ENCODE measurements at regions not wholly inside any gene's neighbourhood (a gene's known extent, or its start where the extent isn't known, plus 50 kb on each side); places are given as distances from the start of the nearest gene placed in this dataset.
A peak's percentile ranks its signal among the peaks of the same experiment; 100 is the strongest.

DNA sequence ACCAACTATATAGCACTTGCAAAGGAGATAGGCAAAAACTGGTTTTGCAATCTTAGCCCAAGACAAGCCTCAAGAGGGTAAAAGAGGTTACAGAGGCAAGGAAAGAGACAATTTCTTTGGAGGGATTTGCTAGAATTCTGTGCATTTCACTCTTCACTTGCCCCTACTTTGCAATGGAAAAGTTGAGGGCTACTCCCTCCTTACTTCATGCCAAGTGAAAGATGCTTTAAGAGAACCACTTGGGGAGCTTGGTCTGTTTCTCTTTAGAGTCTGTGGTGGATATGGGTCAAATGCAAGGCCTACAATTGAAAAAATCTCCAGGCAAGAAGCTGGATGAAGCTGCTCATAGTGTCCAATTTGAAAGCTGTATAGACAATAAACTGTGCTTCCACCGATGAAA is 167.7 kb upstream of the DIO2 start:
- no peak for DNase-seq (ENCODE audit: low spot score)

DNA sequence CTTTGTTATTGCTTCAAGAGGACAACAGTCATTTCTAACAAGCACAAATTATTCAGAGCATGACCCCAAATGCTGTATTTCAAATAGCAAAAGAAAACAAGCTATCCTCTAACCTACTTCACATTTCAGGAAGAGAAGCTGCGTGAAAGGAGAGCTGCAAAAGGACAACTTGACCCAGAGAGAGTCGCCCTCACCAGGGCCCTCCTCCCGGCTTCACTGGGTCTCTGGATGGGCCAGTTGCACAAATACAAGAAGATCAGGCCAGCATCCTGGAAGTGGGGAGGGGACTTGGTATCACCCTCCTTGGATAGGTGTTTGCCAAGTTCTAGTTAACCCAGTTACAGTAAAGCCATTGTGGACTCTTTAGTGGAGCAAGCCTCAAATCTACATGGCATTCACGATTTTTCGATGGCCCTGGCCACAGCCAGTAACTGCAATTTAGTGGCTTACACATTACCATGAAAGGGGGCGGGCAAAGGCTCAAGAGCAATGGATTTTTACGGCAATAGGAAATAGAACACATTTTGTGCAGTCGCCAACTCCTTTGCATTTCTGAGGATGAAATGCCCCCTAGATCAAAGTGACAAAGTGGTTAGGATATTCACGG is 166.9 kb upstream of the DIO2 start:
- DNase-seq (ENCODE audit: low spot score): no peak

DNA sequence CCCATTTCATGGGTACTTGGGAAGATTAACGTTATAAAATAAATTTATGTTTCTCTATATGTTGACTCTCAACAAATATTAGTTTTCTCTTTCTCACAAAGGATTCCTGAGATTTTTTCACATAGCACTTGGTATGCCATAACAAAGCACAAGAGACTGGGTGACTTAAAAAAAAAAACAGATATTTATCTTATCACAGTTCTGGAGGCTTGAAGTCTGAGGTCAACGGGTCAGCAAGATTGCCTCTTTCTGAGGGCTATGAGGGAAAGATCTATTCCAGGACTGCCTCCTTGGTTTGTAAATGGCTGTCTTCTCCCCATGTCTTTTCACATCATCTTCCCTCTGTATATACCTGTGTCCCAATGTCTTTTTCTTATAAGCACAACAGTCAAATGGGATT is 153.5 kb upstream of the DIO2 start:
- no peak for DNase-seq (ENCODE audit: low spot score)

DNA sequence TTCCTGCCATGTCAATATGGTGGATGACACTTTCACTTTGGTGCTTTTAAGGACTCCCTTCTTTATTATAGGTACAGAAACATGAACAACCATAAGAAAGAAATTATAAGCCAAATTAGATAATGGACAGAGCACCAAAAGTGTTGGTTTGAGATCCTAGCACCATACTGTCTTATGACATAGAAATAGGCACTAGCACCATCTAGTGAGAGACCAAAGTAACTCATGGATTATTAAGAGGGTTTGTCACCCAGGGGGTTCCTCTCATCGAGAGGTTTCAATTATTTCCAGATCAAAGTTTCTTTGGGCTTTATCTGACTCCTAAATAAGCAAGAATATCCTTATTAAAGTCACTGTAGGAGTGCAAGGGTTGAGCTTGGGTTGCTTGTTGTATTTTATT is 153.0 kb upstream of the DIO2 start:
- peak; percentile 7 for DNase-seq (ENCODE audit: low spot score)

DNA sequence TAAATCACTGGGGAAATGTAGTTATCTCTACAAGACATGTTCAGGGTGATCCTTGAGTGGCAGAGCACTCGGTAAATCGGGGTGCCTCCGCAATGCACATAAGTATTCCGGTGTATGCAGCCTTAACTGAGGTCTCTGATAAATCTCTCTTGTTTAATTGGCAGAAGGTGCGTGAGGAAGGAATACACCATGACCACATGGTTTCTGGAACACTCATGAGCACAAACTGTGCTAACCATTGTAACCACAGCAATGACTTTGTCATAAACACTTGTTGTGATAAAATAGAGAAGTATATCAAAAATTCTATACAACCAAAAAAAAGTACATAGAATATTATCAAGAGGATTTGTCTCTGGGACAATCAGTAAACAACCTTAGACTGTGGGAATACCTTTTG is 146.8 kb upstream of the DIO2 start:
- DNase-seq (ENCODE audit: low spot score): no peak

DNA sequence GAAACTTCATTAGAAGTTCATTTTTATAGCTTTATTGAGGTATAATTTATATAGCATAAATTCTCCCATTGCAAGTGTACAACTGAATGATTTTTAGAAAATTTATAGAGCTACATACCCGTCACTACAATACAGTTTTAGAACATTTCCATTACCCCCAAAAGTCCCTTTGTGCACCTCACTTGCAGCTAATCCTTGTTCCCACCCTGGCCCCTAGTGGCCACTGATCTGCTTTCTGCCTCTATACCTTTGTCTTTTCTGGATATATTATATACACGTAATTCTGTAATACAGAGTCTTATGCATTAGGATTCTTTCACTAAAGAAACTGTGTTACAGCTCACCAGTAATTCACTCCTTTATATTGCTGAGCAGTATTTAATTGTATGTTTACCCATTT is 145.1 kb upstream of the DIO2 start:
- DNase-seq (ENCODE audit: low spot score): peak; percentile 15

DNA sequence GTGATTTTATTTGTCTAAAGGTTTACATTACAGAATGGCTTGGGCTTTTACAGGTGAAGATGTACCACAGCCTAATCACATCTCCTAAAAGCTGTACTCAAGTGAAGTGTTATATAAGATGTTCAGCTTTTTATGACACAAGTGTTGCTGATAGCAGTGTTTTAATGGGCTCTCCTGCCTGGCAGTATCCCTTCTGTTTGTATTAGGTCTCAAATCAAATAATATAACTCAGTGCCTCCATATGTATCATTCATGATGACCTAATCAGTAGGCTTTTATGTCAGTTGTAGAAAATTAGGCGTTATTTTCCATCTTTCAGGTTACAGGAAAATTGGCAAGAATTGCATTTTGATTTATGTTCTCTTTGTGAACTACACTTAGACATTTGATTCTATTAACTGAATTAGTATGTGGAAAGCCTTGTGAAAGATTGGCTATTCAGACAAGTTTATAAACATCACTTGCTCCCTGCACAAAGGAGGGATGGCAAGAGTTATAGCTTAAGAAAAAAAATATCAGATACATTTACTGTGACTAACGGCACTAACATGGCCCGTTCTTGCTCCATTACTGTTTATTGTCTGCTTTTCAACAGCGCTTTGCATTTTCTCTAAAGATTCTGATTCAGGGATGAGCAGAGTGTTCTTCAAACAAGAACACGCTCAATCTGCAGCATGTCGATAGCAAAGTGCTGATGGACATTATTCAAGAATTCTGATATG is 143.7 kb upstream of the DIO2 start:
- no peak for DNase-seq (ENCODE audit: low spot score)

DNA sequence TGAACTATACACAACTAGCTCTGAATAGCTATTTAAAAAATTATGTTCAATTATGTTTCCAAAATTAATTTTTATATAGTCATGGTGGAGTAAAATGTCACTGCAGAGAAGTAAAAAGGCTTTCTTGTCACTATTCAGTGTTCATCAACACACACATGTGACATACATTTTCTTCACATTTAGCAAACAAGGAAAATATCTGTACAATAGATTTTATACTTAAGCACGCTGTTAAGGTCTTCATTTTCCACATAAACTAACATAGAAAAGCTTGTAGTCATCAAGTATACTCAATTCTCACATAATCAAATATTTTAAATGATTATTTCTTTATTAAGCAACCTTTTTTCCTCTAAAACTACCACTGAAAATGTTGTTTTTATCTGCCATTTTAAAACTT is 141.2 kb upstream of the DIO2 start:
- DNase-seq (ENCODE audit: low spot score): no peak

DNA sequence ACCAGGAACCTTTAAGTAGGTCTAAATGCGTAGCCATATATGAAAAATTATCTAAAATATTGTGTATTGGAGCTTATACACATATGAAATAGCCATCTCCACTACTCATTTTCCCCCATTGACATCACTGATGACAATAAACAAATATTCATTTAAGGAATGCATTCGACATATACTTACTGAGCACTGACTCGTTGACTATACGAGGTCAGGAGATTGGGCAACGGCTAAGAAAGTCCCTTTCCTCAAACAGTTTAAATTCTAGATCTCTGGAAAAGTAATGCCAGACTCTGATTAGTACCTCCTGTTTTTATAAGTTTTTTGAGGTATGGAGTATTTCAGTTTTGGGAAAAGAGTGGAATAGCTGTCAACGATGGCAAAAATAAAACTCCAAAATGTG is 139.4 kb upstream of the DIO2 start:
- no peak for DNase-seq (ENCODE audit: low spot score)

DNA sequence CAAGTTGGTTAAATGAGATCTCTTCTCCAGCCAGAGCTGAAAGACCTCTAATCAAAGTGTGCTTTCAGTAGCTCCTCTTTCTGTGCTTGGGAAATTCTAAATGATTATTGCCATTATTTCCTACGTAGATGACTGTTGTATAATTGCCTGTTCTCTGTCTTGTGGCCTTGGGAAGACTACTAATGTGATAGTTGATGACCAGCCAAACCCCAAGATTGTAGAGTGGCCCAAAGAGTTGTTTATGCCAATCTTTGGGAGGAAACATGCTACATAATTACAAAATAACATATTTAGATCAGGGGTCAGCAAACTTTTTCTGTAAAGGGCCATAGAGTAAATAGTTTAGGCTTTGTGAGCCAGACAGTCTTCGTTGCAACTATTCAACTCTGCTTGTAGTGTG is 135.1 kb upstream of the DIO2 start:
- DNase-seq (ENCODE audit: low spot score): no peak

DNA sequence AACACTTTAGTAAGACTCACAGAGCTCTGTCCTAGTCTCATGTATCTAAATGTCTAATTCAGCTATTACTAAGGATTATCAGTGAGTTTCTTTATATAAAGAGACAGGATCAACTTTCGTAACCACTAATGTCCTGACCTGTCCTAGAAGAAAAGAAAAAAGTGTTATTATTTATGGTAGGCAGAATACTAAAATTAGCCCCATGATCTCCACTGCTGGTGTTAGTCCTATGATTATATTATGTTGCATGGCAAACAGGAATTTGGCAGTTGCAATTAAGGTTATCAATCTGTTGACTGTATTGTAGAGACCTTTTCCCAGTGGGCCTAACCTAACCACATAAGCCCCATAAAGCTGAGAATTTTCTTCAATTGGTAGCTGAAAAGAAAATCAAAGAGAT is 132.9 kb upstream of the DIO2 start:
- no peak for DNase-seq (ENCODE audit: low spot score)

DNA sequence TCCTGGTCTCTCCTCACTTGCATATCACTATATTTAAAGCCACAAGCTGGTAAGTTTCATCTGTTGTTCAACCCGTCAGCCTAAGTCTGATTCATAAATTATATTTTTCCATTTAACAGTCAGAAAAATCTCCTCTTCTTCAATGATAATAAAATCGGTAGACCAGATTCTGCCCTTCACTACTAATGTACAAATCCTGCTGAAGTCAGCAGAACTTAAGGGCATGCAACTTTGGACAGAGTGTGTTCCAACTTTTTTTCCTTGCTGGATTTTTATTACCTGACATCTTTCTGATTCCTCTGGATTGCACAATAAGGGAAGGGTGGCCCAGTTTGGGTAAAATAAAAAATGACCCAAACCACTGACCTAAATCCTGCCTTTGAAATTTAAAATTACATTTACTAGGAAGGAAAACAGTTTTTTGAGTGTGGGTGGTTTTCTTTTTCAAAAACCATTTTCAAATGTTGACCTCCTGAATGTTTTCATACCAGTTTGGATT is 125.4 kb upstream of the DIO2 start:
- DNase-seq (ENCODE audit: low spot score): no peak

DNA sequence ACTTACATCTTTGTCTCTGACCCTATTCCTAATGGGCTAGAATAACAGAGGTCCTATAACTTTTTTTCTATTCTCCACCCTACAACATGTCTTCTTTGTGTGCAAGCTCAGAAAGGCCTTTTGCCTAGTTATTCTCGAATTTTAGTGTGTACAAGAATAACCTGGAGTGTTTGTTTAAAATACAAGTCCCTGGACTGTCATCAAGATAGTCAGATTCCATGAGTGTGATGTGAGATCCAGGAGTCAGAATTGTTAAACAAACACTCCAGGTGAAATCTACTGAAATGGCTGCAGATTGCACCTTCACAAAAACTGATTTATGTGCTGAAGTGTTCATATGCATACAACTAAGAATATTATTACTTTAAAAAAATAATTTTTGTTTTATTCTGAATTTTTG is 114.4 kb upstream of the DIO2 start:
- DNase-seq (ENCODE audit: low spot score): no peak

DNA sequence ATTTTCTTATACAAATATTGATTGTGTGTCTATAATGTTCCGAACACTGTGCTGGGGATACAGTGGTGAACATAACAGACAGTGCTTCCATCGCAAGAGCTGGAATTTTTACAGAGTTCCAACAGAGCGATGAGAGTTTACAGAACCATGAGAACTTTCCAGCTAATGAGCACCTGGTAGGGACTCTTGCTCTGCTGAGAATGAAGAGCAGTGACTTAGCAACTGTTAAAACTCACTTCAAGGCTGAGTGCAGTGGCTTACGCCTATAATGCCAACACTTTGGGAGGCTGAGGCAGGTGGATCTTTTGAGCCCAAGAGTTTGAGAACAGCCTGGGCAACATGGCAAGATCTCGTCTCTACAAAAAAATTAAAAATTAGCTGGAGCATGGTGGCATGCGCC is 113.8 kb upstream of the DIO2 start:
- DNase-seq (ENCODE audit: low spot score): no peak

DNA sequence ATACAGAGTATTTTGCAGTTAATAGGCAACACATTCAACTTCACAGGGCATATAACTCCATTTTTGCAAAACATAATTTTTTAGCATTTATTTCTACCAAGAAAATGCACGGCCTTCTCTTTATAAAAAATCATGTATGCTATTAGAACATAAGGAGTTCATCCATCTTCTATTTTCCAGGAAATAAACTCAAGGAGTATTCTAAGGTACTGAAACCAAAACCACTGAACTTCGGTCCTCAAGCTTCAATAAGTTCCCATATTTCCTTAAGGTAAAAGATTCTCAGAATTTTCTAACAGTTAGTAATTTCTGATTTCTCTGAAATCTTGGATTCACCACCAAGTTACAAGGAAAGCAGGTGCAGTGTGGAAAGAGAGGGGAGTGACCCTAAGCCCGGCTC is 113.3 kb upstream of the DIO2 start:
- DNase-seq (ENCODE audit: low spot score): no peak

DNA sequence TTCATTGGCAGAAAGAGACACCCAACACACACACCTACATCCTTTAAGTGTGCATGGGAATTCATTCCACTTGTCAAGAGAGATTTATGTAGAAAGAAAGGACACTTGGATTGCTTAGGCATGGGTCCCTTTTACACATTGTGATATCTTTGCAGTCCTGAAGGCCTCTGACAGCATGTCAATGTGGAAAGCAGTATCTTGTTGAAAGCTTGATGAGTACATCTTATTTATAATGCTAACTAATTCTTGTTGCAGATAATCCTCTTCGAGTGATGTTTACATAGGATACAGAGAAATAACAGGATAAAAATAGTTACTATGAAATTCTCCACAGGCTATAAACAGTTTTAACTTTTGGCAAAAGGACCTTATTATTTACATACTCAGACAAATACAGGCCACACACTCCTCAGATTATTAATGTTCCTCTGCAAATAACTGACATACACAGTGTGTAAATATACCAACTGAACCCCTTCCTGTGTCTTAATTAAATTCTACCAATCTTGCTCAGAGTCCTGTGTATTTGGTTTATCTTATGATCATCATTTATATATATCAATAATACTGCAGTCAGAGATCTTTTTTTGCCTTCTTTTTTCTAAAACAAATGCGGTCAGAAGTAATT is 111.8 kb upstream of the DIO2 start:
- no peak for DNase-seq (ENCODE audit: low spot score)

DNA sequence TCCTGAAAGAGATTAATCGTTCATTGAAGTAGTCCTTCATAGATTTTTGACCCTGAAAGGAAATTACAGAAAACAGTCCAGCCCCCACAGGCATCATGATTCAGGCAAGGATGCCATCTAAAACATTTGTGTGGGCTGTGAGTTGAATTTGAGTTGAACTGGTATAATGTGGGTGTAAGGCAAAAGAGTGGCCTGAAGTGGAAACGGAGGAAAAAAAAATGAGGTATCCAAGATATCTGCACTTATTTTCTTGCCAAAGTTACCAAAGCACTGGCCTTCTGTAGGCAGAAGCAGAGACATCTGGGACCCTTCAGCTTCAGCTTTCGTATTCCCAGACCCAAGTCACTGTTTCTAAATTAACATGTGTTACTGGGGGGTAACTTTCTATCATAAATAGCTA is 105.1 kb upstream of the DIO2 start:
- DNase-seq (ENCODE audit: low spot score): no peak

DNA sequence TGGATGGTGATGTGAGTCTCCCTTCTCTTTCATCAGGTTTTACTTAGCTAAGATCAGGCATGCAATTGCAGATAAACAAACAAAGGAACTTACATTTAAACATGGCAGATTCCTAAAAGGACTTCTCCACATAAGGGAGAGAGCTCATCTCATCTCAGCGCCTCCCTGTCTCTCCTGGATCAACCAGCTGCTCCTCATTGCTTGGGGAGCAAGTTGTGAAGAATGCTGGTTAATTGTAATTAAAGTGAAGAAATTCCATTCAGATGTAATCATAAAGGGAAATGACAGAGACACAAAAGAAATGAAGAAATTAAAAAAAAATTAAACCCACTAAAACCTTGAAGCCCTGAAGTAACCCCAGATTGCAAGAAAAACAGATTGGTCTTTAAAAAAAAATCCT is 104.4 kb upstream of the DIO2 start:
- no peak for DNase-seq (ENCODE audit: low spot score)

DNA sequence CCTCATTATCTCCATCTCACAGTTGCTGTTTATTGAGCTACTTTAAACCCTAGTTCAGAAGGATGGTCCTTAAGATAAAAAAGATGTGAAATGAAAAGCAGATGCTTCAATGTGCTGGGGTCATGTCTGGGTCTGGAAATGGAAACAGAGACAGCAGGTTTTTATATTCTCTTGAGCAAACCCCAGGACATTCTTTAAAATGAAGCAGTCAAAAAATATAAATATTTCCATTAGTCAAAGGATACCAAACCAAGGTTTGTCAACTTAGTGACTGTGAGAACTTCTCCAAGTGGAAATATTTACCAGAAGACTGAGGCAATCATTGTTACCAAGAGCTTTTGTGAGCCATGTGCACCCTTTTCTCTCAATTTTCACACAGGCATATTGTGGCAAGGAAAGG is 102.5 kb upstream of the DIO2 start:
- no peak for DNase-seq (ENCODE audit: low spot score)

DNA sequence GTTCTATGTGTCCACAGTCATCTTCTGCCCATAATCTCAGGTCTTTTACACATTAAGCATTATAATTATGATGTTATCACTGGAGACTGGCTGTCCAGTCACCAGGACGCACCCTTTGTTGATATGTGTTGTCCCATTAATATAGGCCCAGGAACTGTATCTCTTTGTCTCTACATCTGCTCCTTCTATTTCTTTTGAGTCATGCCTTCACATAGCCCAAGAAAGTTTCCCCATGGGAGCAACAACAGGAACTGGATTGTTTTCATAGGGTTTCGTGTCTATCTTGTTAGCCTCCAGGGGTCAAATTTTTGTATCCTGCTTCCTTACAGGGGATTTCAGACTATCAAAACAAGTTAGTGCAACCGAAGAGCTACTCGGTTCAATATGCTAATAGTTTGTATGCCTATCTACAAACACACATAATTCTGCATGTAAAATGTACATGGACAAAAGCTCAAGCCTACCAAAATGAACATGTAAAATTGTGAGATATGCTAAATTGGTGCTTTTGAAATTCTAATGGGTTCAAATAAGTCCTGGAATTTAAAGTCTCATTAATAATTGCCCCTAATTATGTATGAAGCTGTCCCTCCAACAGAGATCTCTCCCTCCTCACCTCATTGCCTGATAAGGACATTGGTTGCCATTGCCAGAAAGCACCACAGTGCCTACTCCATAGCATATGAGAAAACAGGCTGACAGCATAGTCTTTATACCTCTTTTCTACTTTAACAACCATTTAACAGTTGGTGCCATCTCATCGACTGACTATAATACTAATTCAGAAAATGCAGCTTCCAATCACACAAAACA is 99.8 kb upstream of the DIO2 start:
- DNase-seq (ENCODE audit: low spot score): no peak

DNA sequence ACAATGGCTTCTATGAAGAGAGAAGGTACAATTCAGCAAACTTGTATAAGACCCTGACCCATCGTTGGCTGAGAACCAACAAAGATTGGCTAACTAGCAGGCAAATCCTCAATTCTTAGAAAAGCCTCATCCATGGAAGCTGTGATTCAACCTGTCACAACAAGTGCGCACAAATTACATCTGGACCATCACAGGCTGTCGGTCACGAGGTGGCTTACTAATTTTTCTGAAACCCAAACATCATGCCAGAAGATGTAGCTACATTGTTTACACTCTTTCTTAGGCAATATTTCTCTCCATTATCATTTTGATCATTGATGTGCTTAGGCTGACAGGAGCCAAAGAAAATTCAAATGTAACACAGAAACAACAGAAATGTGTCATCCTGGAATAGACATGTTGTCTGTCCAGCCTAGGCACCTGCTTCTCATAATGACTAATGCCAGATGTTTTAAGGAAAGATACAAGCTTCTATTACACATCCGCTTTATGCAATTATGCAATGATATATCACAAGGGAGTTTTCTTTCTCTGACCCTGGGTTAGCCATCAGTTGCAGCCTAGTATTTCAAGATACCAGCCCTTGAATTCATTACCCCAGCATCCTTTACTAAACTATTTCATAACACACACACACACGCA is 92.9 kb upstream of the DIO2 start:
- DNase-seq (ENCODE audit: low spot score): no peak

DNA sequence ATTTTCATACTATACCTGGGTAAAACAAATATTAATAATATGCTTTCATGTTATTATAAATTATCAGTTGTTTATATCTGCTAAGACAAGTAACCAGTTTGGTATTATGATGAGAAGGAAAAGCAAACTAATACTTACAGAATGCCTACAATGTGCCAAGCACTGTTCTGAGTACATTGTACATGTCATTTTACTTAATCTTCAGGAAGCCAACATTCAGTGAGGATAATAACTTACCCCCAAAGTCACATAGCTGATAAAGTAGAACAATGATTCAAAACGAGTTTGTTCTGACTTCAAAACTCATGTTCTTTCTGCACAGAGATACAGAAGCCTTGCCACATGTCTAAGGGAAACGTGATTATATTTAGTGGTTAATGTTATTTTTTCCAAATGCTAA is 89.0 kb upstream of the DIO2 start:
- no peak for DNase-seq (ENCODE audit: low spot score)
